PC-9 (cell line): ENCODE measurements at regions not wholly inside any gene's neighbourhood (a gene's known extent, or its start where the extent isn't known, plus 50 kb on each side); places are given as distances from the start of the nearest gene placed in this dataset.

Experiments used
- BruUV-seq: library from RNA; stranded (reverse); fragments of 400-500 nt; replicated peaks from 2 replicates; lab custom pipeline; 2021; lab: Mats Ljungman, UMichigan
- CTCF ChIA-PET: fragments of 300-600 bp; sonication (Branson Sonifier 250); formaldehyde crosslinking; loops from one replicate; lab custom pipeline; 2022; ENCODE audit warnings: antibody characterized with exemption; lab: Charles Lee
- POLR2A ChIA-PET: fragments of 300-600 bp; sonication (Branson Sonifier 250); formaldehyde crosslinking; loops from one replicate; lab custom pipeline; 2022; ENCODE audit warnings: antibody characterized with exemption; ENCODE audit not compliant: unreplicated experiment; lab: Charles Lee
- DNase-seq, 2 experiments: peaks; one replicate each; pipeline versions ENCODE4 v3.0.0 to v3.0.0-alpha.2; 2015 to 2022; ENCODE audit warnings: mixed read lengths in 1 of 2
- H2AFZ ChIP-seq: fragments of 200-600 bp; sonication (generic); 2 replicates; pipeline ENCODE4 v1.8.1; 2017; ENCODE audit warnings: antibody characterized with exemption
- H3F3A ChIP-seq: fragments of 200-600 bp; sonication (generic); 2 replicates; pipeline ENCODE4 v1.8.1; 2017; ENCODE audit warnings: antibody characterized with exemption, mild to moderate bottlenecking, low read depth; ENCODE audit not compliant: insufficient read depth
- H3K27ac ChIP-seq: fragments of 200-600 bp; sonication (generic); 2 replicates; pipeline ENCODE4 v1.6.1; 2016; ENCODE audit warnings: mixed run types
- H3K27me3 ChIP-seq: fragments of 200-600 bp; sonication (generic); 2 replicates; pipeline ENCODE4 v1.6.1; 2016; ENCODE audit warnings: low read depth, mixed run types; ENCODE audit not compliant: insufficient read depth
- H3K36me3 ChIP-seq: fragments of 200-600 bp; sonication (generic); 2 replicates; pipeline ENCODE4 v1.6.1; 2016; ENCODE audit warnings: low read depth, mixed run types
- H3K4me1 ChIP-seq: fragments of 200-600 bp; sonication (generic); replicated peaks from 2 replicates; pipeline ENCODE4 v1.6.1; 2016; ENCODE audit warnings: mixed run types; ENCODE audit not compliant: insufficient read depth
- H3K4me2 ChIP-seq: fragments of 200-600 bp; sonication (generic); 2 replicates; pipeline ENCODE4 v1.6.1; 2017; ENCODE audit warnings: mixed run types
- H3K4me3 ChIP-seq: fragments of 200-600 bp; sonication (generic); 2 replicates; pipeline ENCODE4 v1.6.1; 2016; ENCODE audit warnings: mixed run types
- H3K79me2 ChIP-seq: fragments of 200-600 bp; sonication (generic); 2 replicates; pipeline ENCODE4 v1.6.1; 2017; ENCODE audit warnings: low read depth, mixed run types
- H3K9me2 ChIP-seq: fragments of 200-600 bp; sonication (generic); 2 replicates; pipeline ENCODE4 v1.8.1; 2017; ENCODE audit warnings: mild to moderate bottlenecking; ENCODE audit not compliant: insufficient read depth
- H3K9me3 ChIP-seq: fragments of 200-600 bp; sonication (generic); 2 replicates; pipeline ENCODE4 v1.8.1; 2016; ENCODE audit warnings: low read depth; ENCODE audit not compliant: insufficient read depth
- H4K20me1 ChIP-seq: fragments of 200-600 bp; sonication (generic); 2 replicates; pipeline ENCODE4 v1.8.1; 2017; ENCODE audit not compliant: insufficient read depth
- EZH2 ChIP-seq: fragments of 200-600 bp; sonication (generic); IDR thresholded peaks from 2 replicates; pipeline ENCODE4 v1.8.0; 2017; ENCODE audit warnings: antibody characterized with exemption, low read depth
- intact Hi-C: fragments of 100-400 bp; cut with micrococcal nuclease; formaldehyde crosslinking; loops from one replicate; pipeline ENCODE4 v1.10.0; 2022; ENCODE audit not compliant: unreplicated experiment
- TF ChIP-seq, protein P1 (sequence below): fragments of 200-600 bp; sonication (generic); conservative IDR thresholded peaks from 2 replicates; pipeline ENCODE4 v1.6.1; 2017; ENCODE audit warnings: mixed run types, antibody characterized with exemption, mild to moderate bottlenecking, moderate library complexity

GRCh38 chr12:107624493-107624892 lies 61.1 kb upstream of the PWP1 start:
- no peak overlapping the region for H3K27ac ChIP-seq
- H3K4me3 ChIP-seq, result no peak overlapping the region
- TF ChIP-seq, protein P1, sequence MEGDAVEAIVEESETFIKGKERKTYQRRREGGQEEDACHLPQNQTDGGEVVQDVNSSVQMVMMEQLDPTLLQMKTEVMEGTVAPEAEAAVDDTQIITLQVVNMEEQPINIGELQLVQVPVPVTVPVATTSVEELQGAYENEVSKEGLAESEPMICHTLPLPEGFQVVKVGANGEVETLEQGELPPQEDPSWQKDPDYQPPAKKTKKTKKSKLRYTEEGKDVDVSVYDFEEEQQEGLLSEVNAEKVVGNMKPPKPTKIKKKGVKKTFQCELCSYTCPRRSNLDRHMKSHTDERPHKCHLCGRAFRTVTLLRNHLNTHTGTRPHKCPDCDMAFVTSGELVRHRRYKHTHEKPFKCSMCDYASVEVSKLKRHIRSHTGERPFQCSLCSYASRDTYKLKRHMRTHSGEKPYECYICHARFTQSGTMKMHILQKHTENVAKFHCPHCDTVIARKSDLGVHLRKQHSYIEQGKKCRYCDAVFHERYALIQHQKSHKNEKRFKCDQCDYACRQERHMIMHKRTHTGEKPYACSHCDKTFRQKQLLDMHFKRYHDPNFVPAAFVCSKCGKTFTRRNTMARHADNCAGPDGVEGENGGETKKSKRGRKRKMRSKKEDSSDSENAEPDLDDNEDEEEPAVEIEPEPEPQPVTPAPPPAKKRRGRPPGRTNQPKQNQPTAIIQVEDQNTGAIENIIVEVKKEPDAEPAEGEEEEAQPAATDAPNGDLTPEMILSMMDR, result no peak
- TF ChIP-seq EZH2, result no peak
- H4K20me1 ChIP-seq, result no peaks in the 10 kb centered on the region
- H3K27me3 ChIP-seq, result no peaks in the 10 kb centered on the region
- ChIA-PET POLR2A (no interaction called here), CTCF (interaction anchor here (0.5 kb wide), 1 partner anchor 51 kb away, joined by 6 read pairs; no protein-coding TSS in a partner anchor)
- intact Hi-C loops, result no loop called here
- DNase-seq, result no peak
- no peaks in the 10 kb centered on the region for H3K79me2 ChIP-seq
- H3K9me3 ChIP-seq, result no peaks in the 10 kb centered on the region
- no peak overlapping the region for H2AFZ ChIP-seq
- no TSS peak for BruUV-seq
- no peak overlapping the region for H3K4me2 ChIP-seq
- no peaks in the 10 kb centered on the region for H3K36me3 ChIP-seq
- H3K9me2 ChIP-seq, result no peaks in the 10 kb centered on the region
- no peaks in the 10 kb centered on the region for H3F3A ChIP-seq
- no peaks in the 10 kb centered on the region for H3K4me1 ChIP-seq

DNA sequence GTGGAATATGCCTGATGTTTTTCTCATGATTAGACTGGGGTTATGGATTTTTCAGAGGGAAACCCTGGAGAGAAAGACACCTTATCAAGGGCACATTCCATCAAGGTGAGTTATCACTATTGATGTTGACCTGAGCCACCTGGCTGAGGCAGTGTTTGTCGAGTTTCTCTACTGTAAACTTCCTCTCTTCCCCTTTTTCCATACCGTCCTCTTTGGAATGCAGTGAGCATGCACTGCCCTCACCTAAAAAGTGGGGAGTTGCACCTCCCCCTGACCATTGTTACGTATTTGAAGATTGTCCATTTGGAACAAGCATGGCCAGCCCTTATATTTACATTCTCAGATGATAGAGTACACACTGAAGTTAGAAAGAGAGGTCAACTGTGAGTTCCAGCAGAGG lies 53.9 kb upstream of the PWP1 start:
- ChIA-PET POLR2A (no interaction called here), CTCF (no interaction called here)
- TF ChIP-seq, protein P1, result no peak
- no peak for TF ChIP-seq EZH2
- H3K4me1 ChIP-seq, result peaks cover 10% of the 10 kb centered on the region; the same call in 1 of the 2 replicates
- no peaks in the 10 kb centered on the region for H4K20me1 ChIP-seq
- H3K9me2 ChIP-seq, result no peaks in the 10 kb centered on the region
- peak in 1 of 2 experiments; percentile 66 for DNase-seq
- H3F3A ChIP-seq, result no peaks in the 10 kb centered on the region
- intact Hi-C loops, result no loop called here
- H3K27ac ChIP-seq, result no peak overlapping the region
- no peaks in the 10 kb centered on the region for H3K27me3 ChIP-seq
- H3K36me3 ChIP-seq, result 0 out of 2 replicates have a peak, but pooled peaks cover 2% of the 10 kb centered on the region
- no TSS peak for BruUV-seq
- H2AFZ ChIP-seq, result no peak overlapping the region
- no peaks in the 10 kb centered on the region for H3K79me2 ChIP-seq
- H3K4me3 ChIP-seq, result no peak overlapping the region
- peak overlapping the region; percentile 30; the same call in 1 of the 2 replicates for H3K4me2 ChIP-seq
- H3K9me3 ChIP-seq, result peaks cover 5% of the 10 kb centered on the region; the same call in 1 of the 2 replicates

DNA sequence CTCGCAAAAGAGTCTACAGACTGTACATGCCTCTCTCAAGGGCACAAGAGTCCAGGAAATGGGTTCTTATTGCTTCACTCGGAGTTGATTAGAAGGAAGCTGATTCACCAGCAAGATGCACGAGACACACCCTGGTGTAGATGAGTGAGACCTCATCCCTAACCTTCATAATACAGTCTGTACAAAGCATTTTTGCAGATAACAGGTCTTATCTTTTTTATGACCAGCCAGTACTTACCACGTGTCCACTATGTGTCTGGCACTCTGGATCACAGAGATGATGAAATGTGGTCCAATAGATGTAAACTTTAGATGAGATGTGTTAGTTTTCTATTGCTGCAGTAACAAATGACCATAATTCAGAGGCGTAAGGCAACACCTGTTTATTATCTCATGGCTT lies 53.4 kb upstream of the PWP1 start:
- Histone ChIP-seq H3F3A (no peaks in the 10 kb centered on the region), H2AFZ (no peak overlapping the region), H3K27me3 (no peaks in the 10 kb centered on the region), H3K9me3 (peaks cover 5% of the 10 kb centered on the region; the same call in 1 of the 2 replicates), H3K36me3 (0 out of 2 replicates have a peak, but pooled peaks cover 8% of the 10 kb centered on the region), H3K4me2 (peak overlapping the region; percentile 30; the same call in 1 of the 2 replicates), H3K9me2 (no peaks in the 10 kb centered on the region), H3K79me2 (no peaks in the 10 kb centered on the region), H3K27ac (no peak overlapping the region), H3K4me3 (no peak overlapping the region), H4K20me1 (no peaks in the 10 kb centered on the region), H3K4me1 (peaks cover 10% of the 10 kb centered on the region; the same call in 1 of the 2 replicates)
- CTCF ChIA-PET, result no interaction called here
- POLR2A ChIA-PET, result no interaction called here
- no TSS peak for BruUV-seq
- TF ChIP-seq EZH2, result no peak
- TF ChIP-seq, protein P1, result no peak
- no peak for DNase-seq
- intact Hi-C loops, result no loop called here
